ENCODE measurements at regions not wholly inside any gene's neighbourhood (a gene's known extent, or its start where the extent isn't known, plus 50 kb on each side); places are given as distances from the start of the nearest gene placed in this dataset.

DNA sequence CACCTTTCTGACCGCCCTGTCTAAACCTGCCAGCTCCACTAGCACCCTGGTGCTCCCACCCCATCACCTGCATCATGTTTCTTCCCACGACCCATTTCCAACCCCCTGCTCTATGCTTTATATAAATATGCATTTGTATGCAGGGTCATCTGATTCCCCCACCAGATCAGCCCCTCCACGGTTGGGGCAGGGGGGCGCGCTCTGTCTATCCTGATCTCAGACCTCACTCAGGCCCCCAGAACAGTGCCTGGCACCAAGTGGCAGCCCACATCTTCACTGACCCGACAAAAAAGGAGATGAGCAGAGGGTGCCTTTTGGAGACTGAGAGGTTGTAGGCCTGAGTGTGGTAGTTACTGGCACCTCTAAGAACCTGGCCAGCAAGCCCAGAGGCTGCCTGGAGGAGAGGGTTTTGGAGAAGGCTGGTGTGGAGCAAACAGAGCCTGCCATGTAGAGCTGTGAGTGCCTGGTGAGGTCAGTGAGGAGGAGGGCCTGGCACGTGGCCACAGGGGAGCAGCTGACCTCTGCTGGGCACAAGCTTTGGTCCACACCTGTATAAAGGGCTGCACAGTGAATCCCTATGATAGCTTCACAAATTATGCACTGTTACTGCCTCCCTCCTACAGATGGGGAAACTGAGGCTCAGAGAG lies 86.3 kb upstream of the RTL6 start:
- no peaks in the 10 kb centered on the region for H3K9me3 ChIP-seq (ENCODE audit: control insufficient read depth, low read depth, low read length)
- DNase-seq = no peak
- H3K27ac ChIP-seq (ENCODE audit: low read length) = no peak overlapping the region
- no CpG with 5 or more reads among the region's 7 CpGs for WGBS (ENCODE audit: insufficient coverage, low lambda C conversion rate)
- no peak overlapping the region for H3K4me3 ChIP-seq (ENCODE audit: low read length)
- H3K27me3 ChIP-seq (ENCODE audit: control insufficient read depth, insufficient read depth, low read length) = peaks cover 25% of the 10 kb centered on the region
- H3K4me1 ChIP-seq (ENCODE audit: control insufficient read depth, insufficient read depth, low read length) = no peaks in the 10 kb centered on the region
- H3K36me3 ChIP-seq (ENCODE audit: control insufficient read depth, insufficient read depth, low read length) = no peaks in the 10 kb centered on the region

DNA sequence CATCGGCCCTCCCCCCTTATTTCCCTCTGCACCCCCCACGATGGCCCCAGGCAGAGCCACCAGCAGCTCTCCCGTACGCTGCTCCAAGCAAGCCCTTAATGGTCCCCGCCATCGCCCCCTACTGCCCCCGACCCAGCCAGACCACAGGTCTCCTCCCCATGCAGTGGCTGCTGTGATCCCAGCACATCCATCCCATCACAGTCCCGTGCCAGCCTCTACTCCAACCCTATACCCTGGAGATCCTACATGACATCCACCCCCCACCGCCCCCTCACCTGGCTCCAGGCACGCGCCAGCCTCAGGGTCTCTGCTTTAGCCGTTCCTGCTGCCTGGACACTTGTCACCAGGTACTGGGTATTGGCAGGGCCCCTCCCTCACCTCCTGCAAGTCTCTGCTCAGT lies 85.8 kb upstream of the RTL6 start:
- no CpG with 5 or more reads among the region's 12 CpGs for WGBS (ENCODE audit: insufficient coverage, low lambda C conversion rate)
- Histone ChIP-seq H3K27ac (ENCODE audit: low read length) (no peak overlapping the region), H3K9me3 (ENCODE audit: control insufficient read depth, low read depth, low read length) (no peaks in the 10 kb centered on the region), H3K4me1 (ENCODE audit: control insufficient read depth, insufficient read depth, low read length) (no peaks in the 10 kb centered on the region), H3K4me3 (ENCODE audit: low read length) (no peak overlapping the region), H3K27me3 (ENCODE audit: control insufficient read depth, insufficient read depth, low read length) (peaks cover 25% of the 10 kb centered on the region), H3K36me3 (ENCODE audit: control insufficient read depth, insufficient read depth, low read length) (no peaks in the 10 kb centered on the region)
- DNase-seq = no peak

DNA sequence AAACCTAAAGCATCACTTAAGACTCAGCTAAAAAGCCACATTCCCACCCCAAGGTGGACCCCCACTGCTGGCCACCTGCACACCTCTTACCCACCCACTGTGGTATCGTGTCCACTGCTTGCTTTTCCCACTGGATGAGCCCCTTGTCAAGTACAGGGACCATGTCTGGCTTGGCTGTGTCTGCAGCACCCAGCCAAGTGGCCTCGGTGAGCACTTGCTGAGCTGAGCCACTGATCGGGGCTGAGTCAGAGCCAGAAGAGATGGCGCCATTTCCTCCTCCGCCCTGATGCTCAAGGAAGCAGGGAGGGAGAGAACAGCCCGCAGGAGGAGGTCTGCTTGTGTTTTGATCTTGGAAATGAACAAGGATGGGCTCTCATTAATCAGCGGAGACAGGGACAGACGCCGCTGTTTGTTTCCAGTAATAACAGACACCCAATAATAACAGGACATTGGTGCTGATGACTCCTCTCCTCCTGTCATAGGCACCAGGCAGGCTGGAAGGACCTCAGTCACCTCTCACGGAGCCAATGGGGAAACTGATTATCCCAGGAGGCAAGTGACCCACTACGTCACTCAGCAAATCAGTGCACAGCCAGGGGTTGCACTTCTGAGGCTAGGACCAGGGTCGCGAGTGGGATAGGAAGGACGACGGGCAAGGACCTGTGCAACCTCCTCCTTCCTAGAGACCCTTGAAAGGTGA lies 85.2 kb upstream of the RTL6 start:
- Histone ChIP-seq H3K27me3 (ENCODE audit: control insufficient read depth, insufficient read depth, low read length) (peaks cover 25% of the 10 kb centered on the region), H3K4me3 (ENCODE audit: low read length) (no peak overlapping the region), H3K27ac (ENCODE audit: low read length) (no peak overlapping the region), H3K9me3 (ENCODE audit: control insufficient read depth, low read depth, low read length) (no peaks in the 10 kb centered on the region), H3K36me3 (ENCODE audit: control insufficient read depth, insufficient read depth, low read length) (no peaks in the 10 kb centered on the region), H3K4me1 (ENCODE audit: control insufficient read depth, insufficient read depth, low read length) (no peaks in the 10 kb centered on the region)
- WGBS (ENCODE audit: insufficient coverage, low lambda C conversion rate) = 60% methylated on average over 1 of the region's 15 CpGs
- no peak for DNase-seq

DNA sequence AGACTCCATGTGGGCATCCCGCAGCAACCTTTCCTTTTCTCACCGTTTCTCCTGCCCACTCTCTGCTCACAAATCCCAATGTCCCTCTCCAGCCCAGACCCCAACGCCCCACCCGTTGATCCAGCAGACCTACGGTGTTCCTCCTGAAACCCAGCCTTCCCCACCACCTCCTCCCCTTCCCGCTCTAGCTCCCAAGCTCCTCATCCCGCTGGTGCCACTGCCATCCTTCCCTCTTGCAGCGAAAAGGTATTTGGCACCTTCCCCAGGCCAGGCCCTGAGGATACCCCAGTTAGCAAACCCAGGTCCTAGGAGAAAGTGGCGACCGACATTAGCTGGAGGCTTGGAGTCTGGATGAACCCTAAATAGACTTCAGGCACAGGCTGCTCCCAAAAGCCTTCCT lies 84.0 kb upstream of the RTL6 start:
- Histone ChIP-seq H3K4me1 (ENCODE audit: control insufficient read depth, insufficient read depth, low read length) (no peaks in the 10 kb centered on the region), H3K36me3 (ENCODE audit: control insufficient read depth, insufficient read depth, low read length) (no peaks in the 10 kb centered on the region), H3K9me3 (ENCODE audit: control insufficient read depth, low read depth, low read length) (no peaks in the 10 kb centered on the region), H3K27me3 (ENCODE audit: control insufficient read depth, insufficient read depth, low read length) (peaks cover 15% of the 10 kb centered on the region), H3K27ac (ENCODE audit: low read length) (no peak overlapping the region), H3K4me3 (ENCODE audit: low read length) (no peak overlapping the region)
- no CpG with 5 or more reads among the region's 10 CpGs for WGBS (ENCODE audit: insufficient coverage, low lambda C conversion rate)
- DNase-seq = no peak

DNA sequence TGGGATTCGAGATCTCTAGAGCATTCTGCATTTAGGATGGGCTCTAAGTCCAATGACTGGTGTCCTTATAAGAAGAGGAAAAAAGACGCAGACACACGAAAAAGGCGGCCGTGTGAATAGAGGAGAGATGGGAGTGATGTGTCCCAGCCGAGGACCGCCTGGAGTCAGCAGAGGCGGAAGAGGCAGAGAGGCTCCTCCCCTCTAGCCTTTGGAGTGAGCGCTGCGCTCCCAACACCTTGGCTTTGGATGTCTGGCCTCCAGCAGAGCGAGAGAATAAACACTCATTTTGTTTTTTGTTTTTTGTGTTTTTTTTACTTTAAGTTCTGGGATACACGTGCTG lies 83.0 kb upstream of the RTL6 start:
- Histone ChIP-seq H3K4me1 (ENCODE audit: control insufficient read depth, insufficient read depth, low read length) (no peaks in the 10 kb centered on the region), H3K9me3 (ENCODE audit: control insufficient read depth, low read depth, low read length) (no peaks in the 10 kb centered on the region), H3K27me3 (ENCODE audit: control insufficient read depth, insufficient read depth, low read length) (peaks cover 7% of the 10 kb centered on the region), H3K36me3 (ENCODE audit: control insufficient read depth, insufficient read depth, low read length) (no peaks in the 10 kb centered on the region), H3K4me3 (ENCODE audit: low read length) (no peak overlapping the region), H3K27ac (ENCODE audit: low read length) (no peak overlapping the region)
- 51% methylated on average over 2 of the region's 12 CpGs for WGBS (ENCODE audit: insufficient coverage, low lambda C conversion rate)
- no peak for DNase-seq

DNA sequence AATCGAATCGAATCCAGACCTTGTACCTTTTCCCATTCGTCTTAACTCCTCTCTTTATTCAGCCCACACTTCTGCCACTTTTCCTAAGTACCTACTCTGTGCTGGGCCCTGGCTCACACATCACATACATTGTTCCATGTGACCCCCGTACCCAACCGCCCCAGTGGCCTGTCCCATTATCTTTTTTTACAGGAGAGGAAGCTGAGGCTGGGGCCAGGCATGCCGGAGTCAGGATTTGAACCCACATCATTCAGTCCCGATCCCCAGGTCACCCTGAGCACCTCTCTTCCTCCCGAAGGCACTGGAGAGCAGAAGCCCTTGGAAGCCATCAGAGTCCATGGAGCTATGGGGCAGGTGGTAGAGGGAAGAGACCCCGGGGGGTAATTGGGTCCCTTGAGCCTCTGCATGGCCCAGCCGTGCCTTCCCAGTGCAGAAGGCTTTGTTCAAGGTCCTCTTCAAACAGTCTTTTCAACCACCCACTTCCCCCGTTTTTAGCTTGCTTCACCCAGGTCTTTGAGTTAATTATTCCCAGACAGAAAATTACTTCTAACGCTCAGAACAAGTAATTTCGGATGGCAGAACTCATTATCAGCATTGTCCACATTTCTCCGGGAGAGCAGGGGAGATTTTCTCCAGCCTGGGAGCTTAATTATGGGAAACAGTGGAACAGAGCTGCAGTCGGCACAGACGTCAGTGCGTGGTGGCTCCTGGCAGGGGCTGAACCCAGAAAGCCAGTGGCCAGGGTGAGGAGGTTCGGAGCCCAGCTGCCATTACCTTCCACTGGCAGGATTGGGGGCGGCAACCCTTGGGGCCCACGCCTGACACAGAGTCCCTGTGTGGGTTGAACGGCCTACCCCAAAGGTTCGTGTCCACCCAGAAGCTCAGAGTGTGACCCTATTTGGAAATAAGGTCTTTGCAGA lies 82.4 kb upstream of the RTL6 start:
- WGBS (ENCODE audit: insufficient coverage, low lambda C conversion rate) = no CpG with 5 or more reads among the region's 22 CpGs
- peaks cover 3% of the 10 kb centered on the region for H3K27me3 ChIP-seq (ENCODE audit: control insufficient read depth, insufficient read depth, low read length)
- no peak for DNase-seq

DNA sequence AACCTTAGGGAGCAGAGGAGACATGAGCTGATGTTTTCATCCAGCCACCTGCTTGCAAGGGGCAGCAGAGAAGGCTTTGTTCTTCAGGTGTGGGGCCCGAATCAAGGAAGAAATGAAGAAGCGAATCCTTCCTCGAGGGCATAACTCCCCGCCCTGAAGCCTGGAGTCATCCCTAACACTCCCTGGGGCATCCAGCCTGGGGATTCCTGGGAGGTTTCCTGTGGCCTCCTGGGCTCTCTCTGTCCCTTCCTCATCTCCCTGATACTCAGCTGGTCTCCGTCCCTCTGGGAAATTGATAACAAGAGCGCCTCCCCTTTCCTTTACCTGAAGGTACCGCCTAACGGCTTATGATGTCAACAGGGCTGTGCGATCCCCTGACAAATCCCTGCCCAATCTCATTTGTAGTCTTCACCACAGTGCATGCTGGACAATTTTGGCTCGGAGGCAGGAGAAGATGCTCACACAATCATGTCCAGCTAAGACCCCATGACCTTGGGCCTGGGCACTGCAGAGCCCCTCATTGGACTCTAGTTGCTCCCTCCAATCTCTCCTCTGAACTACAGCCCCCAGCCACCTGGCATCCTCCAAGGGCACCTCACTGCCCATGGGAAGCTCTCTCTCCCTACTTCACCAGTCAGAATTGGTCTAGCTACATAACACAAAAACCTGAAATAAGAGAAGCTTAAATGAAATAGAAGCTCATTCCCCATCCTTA lies 80.6 kb upstream of the RTL6 start:
- Histone ChIP-seq H3K27ac (ENCODE audit: low read length) (no peak overlapping the region), H3K27me3 (ENCODE audit: control insufficient read depth, insufficient read depth, low read length) (peaks cover 3% of the 10 kb centered on the region), H3K4me3 (ENCODE audit: low read length) (no peak overlapping the region), H3K36me3 (ENCODE audit: control insufficient read depth, insufficient read depth, low read length) (no peaks in the 10 kb centered on the region), H3K9me3 (ENCODE audit: control insufficient read depth, low read depth, low read length) (no peaks in the 10 kb centered on the region), H3K4me1 (ENCODE audit: control insufficient read depth, insufficient read depth, low read length) (no peaks in the 10 kb centered on the region)
- DNase-seq = no peak
- WGBS (ENCODE audit: insufficient coverage, low lambda C conversion rate) = no CpG with 5 or more reads among the region's 10 CpGs

More for the DNA sequence above, 82.4 kb upstream of the RTL6 start:
- Histone ChIP-seq H3K27ac (ENCODE audit: low read length) (no peak overlapping the region), H3K4me1 (ENCODE audit: control insufficient read depth, insufficient read depth, low read length) (no peaks in the 10 kb centered on the region), H3K9me3 (ENCODE audit: control insufficient read depth, low read depth, low read length) (no peaks in the 10 kb centered on the region), H3K36me3 (ENCODE audit: control insufficient read depth, insufficient read depth, low read length) (no peaks in the 10 kb centered on the region), H3K4me3 (ENCODE audit: low read length) (no peak overlapping the region)

DNA sequence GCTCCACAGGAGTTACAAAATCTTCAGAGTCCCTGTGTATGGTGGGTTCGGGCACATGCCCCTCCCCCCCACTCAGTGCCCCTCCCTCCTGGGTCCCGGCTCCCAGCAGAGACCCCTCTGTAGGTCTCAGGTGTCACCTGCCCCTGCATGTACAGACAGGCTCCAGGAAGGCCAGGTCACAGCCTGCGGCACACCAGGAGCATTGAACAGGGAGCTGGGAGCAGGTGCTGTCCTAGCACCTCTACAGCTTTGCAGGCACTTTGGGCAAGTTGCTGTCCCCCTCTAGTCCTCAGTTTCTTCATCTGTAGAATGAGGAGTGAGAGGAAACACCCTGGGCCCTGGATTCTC lies 80.1 kb upstream of the RTL6 start:
- Histone ChIP-seq H3K4me1 (ENCODE audit: control insufficient read depth, insufficient read depth, low read length) (no peaks in the 10 kb centered on the region), H3K27me3 (ENCODE audit: control insufficient read depth, insufficient read depth, low read length) (peaks cover 3% of the 10 kb centered on the region), H3K4me3 (ENCODE audit: low read length) (no peak overlapping the region), H3K36me3 (ENCODE audit: control insufficient read depth, insufficient read depth, low read length) (no peaks in the 10 kb centered on the region), H3K9me3 (ENCODE audit: control insufficient read depth, low read depth, low read length) (no peaks in the 10 kb centered on the region), H3K27ac (ENCODE audit: low read length) (no peak overlapping the region)
- WGBS (ENCODE audit: insufficient coverage, low lambda C conversion rate) = no CpG with 5 or more reads among the region's 3 CpGs
- DNase-seq = no peak

DNA sequence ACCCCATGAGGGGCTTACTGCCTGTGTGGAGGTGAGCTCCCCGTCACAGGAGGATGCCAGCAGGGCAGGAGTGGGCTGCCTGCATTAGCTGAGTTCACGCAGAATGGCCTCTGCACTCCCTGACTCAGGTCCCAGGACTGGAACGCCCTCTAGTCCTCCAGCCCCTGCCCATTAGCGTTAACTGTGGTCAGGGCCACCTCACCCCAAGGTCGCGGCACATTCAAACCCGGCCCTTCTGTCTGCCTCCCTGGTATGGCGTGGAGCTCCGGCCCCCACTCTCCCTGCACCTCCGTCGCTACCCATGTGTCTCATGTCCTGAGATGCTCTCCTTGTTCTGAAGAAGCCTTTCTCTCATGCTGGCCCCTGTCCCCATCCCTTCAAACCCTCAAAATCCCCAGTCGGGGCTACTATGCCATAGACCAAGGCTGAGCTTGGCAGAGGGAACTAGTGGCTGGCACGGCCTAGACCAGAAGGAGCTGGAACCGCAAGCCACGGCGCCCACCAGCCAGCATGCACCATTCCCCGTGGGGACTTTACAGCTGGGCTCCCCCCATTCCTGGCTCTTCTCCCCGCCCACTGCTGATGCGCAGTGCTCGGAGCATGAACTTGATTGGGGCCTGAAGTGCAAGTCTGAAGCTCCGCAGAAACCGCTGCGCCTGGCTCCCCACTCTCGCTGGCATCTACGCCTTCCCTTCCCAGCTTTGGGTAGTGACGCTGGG lies 79.5 kb upstream of the RTL6 start:
- H3K27me3 ChIP-seq (ENCODE audit: control insufficient read depth, insufficient read depth, low read length) = peaks cover 3% of the 10 kb centered on the region
- no peaks in the 10 kb centered on the region for H3K36me3 ChIP-seq (ENCODE audit: control insufficient read depth, insufficient read depth, low read length)
- DNase-seq = no peak
- H3K9me3 ChIP-seq (ENCODE audit: control insufficient read depth, low read depth, low read length) = no peaks in the 10 kb centered on the region
- WGBS (ENCODE audit: insufficient coverage, low lambda C conversion rate) = no CpG with 5 or more reads among the region's 26 CpGs
- no peak overlapping the region for H3K4me3 ChIP-seq (ENCODE audit: low read length)
- no peaks in the 10 kb centered on the region for H3K4me1 ChIP-seq (ENCODE audit: control insufficient read depth, insufficient read depth, low read length)
- H3K27ac ChIP-seq (ENCODE audit: low read length) = no peak overlapping the region

Data from large intestine (tissue), 3 donors.